Glutamatergic neuron (in vitro differentiated cells): ENCODE measurements at regions not wholly inside any gene's neighbourhood (a gene's known extent, or its start where the extent isn't known, plus 50 kb on each side); places are given as distances from the start of the nearest gene placed in this dataset.

ENCODE experiments used
- DNase-seq: peaks from one replicate; pipeline ENCODE4 v3.0.0; 2022
- H3K27ac Mint-ChIP-seq: one replicate; pipeline ENCODE4 v1.8.0; 2020; ENCODE audit warnings: mild to moderate bottlenecking, mixed read lengths, inconsistent platforms; ENCODE audit not compliant: unreplicated experiment
- H3K27me3 Mint-ChIP-seq: one replicate; pipeline ENCODE4 v1.8.0; 2020; ENCODE audit warnings: mild to moderate bottlenecking, moderate library complexity, mixed read lengths, inconsistent platforms; ENCODE audit not compliant: unreplicated experiment
- H3K36me3 Mint-ChIP-seq: one replicate; pipeline ENCODE4 v1.8.0; 2020; ENCODE audit warnings: mild to moderate bottlenecking, mixed read lengths, inconsistent platforms; ENCODE audit not compliant: unreplicated experiment
- H3K4me1 Mint-ChIP-seq: one replicate; pipeline ENCODE4 v1.8.0; 2020; ENCODE audit warnings: mild to moderate bottlenecking, low read depth, mixed read lengths, inconsistent platforms; ENCODE audit not compliant: unreplicated experiment
- H3K4me3 Mint-ChIP-seq: one replicate; pipeline ENCODE4 v1.8.0; 2020; ENCODE audit warnings: mild to moderate bottlenecking, mixed read lengths, inconsistent platforms; ENCODE audit not compliant: unreplicated experiment
- H3K9me3 Mint-ChIP-seq: one replicate; pipeline ENCODE4 v1.8.0; 2020; ENCODE audit warnings: mild to moderate bottlenecking, moderate library complexity, mixed read lengths, inconsistent platforms; ENCODE audit not compliant: unreplicated experiment
- TF ChIP-seq, protein P1 (sequence below): fragments of 200-600 bp; sonication (generic); IDR thresholded peaks from one replicate; pipeline ENCODE4 v1.5.0; 2021; ENCODE audit not compliant: partially characterized antibody, unreplicated experiment

DNA sequence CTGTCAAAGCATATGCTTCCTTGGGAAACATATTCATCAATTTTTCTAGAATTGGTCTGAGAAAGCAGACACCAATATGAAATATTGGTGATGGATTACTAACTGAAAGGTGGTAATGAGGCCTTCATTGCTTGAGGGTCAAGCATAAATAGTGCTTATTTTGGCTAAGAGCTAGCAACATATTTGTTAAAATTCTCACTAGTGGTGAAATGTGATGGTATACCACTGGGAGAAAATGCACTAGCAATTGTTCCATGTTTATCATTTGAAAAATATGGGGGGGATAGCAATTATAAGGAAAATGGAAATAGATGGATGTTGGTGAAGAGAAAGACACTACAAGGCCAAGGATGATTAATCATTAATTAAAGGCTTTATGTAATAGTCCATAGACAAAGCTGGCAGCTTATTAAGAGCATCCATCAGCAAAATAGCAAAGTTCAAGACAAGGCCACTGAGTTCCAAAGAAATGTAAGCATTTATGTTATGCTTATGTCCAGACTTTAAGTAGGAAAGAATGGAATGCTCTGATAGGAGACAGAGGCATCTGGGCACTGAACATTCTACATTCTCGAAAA lies 253.7 kb upstream of the PRDM9 start:
- no peak overlapping the region for H3K27ac Mint-ChIP-seq
- DNase-seq: no peak
- H3K27me3 Mint-ChIP-seq: no peaks in the 10 kb centered on the region
- H3K4me1 Mint-ChIP-seq: no peaks in the 10 kb centered on the region
- TF ChIP-seq, protein P1, sequence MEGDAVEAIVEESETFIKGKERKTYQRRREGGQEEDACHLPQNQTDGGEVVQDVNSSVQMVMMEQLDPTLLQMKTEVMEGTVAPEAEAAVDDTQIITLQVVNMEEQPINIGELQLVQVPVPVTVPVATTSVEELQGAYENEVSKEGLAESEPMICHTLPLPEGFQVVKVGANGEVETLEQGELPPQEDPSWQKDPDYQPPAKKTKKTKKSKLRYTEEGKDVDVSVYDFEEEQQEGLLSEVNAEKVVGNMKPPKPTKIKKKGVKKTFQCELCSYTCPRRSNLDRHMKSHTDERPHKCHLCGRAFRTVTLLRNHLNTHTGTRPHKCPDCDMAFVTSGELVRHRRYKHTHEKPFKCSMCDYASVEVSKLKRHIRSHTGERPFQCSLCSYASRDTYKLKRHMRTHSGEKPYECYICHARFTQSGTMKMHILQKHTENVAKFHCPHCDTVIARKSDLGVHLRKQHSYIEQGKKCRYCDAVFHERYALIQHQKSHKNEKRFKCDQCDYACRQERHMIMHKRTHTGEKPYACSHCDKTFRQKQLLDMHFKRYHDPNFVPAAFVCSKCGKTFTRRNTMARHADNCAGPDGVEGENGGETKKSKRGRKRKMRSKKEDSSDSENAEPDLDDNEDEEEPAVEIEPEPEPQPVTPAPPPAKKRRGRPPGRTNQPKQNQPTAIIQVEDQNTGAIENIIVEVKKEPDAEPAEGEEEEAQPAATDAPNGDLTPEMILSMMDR: no peak
- no peaks in the 10 kb centered on the region for H3K9me3 Mint-ChIP-seq
- H3K4me3 Mint-ChIP-seq: no peak overlapping the region
- no peaks in the 10 kb centered on the region for H3K36me3 Mint-ChIP-seq

DNA sequence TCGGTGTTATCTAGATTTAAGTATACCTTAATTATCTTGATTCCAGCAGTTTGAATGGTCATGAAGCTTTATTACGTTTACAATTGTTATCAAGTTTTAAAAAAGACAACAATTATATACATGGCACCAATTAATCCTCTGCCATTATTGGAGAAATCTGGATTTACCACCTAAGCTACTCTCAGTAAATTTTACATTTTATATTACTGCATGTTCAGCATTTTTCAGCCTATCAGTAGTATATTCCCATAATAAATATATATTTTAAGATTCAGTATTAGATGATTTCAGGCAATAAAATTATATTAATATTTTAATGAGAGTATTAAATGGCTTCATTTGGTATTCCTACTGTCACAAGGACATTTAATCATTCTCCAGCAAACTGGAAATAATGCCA lies 264.5 kb upstream of the PRDM9 start:
- TF ChIP-seq, protein P1: no peak
- Mint-ChIP-seq H3K9me3 (no peaks in the 10 kb centered on the region), H3K36me3 (no peaks in the 10 kb centered on the region), H3K4me3 (no peak overlapping the region), H3K27me3 (no peaks in the 10 kb centered on the region), H3K4me1 (no peaks in the 10 kb centered on the region), H3K27ac (no peak overlapping the region)
- no peak for DNase-seq

DNA sequence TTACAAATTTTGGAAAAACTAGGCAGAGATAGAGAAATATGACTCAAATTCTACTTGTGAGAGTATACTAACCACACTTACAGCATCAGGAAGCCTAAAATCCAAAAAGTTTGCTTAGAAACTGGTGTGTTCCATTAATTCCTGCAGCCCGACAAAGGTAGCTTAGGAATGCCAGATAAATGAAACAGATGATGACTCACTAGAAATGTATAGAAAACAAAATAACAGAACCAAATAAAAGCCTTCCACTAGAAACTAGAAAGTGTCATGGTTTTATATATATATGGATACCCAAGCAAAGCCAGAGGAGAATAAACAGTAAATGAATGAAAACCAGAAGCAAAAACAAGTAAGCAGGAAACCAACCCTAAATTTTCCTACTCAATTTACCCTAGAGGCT lies 272.2 kb upstream of the PRDM9 start:
- DNase-seq: no peak
- TF ChIP-seq, protein P1: no peak
- peaks cover 3% of the 10 kb centered on the region for H3K27me3 Mint-ChIP-seq
- H3K9me3 Mint-ChIP-seq: no peaks in the 10 kb centered on the region
- no peaks in the 10 kb centered on the region for H3K4me1 Mint-ChIP-seq
- no peaks in the 10 kb centered on the region for H3K36me3 Mint-ChIP-seq
- no peak overlapping the region for H3K27ac Mint-ChIP-seq
- no peak overlapping the region for H3K4me3 Mint-ChIP-seq

DNA sequence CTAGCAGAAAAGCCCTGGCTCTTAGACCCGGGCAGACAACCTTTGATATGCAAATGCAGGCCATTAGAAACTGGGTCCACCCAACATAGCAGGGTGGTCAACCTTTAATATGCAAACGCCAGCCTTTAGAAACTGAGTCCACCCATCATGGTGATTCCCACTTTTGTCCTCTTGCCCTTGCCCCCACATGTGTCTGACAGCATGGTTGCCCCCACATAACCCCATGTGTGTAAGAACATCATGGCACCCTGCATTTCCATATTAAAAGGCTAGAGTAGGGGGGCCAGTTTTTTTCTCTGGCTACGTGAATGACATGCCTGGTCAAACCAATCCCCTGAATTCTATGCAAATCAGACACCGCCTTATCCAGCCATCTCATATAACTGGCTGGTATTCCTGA lies 273.2 kb upstream of the PRDM9 start:
- no peaks in the 10 kb centered on the region for H3K4me1 Mint-ChIP-seq
- no peaks in the 10 kb centered on the region for H3K36me3 Mint-ChIP-seq

DNA sequence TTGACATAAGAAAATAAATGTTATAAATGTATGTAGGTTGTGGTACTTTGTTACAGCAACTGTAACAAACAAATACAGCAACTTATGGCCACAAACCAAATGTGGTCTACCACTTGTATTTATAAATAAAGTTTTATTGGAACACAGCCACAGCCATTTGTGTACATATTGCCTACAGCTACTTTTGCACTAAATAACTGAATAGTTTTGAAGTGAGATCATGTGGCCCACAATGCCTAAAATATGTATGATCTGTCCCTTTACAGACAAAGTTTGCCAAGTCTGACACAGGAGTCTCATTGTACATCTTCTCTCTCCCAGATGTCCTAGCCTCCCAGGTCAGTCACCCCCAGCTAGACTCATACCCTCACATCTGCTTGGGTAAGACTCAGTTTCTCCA lies 283.6 kb upstream of the PRDM9 start:
- no peak for DNase-seq
- Mint-ChIP-seq H3K36me3 (no peaks in the 10 kb centered on the region), H3K27me3 (no peaks in the 10 kb centered on the region), H3K9me3 (no peaks in the 10 kb centered on the region), H3K4me1 (no peaks in the 10 kb centered on the region), H3K4me3 (no peak overlapping the region), H3K27ac (no peak overlapping the region)
- TF ChIP-seq, protein P1: no peak

More for the DNA sequence above, 273.2 kb upstream of the PRDM9 start:
- H3K9me3 Mint-ChIP-seq: no peaks in the 10 kb centered on the region
- no peak overlapping the region for H3K27ac Mint-ChIP-seq
- DNase-seq: no peak
- peaks cover 3% of the 10 kb centered on the region for H3K27me3 Mint-ChIP-seq
- H3K4me3 Mint-ChIP-seq: no peak overlapping the region
- TF ChIP-seq, protein P1: no peak
